AG08396 (cell line): ENCODE measurements at regions not wholly inside any gene's neighbourhood (a gene's known extent, or its start where the extent isn't known, plus 50 kb on each side); places are given as distances from the start of the nearest gene placed in this dataset.
"Not testable (repeated sequence)": the region's sequence is repeated elsewhere in the genome, so short reads cannot be mapped to it uniquely, and the experiment has no call there.

Source experiments
- DNase-seq: peaks from one replicate; pipeline ENCODE4 v3.0.0; 2012; ENCODE audit warnings: low spot score, mixed read lengths

- DNase-seq = no peak
Measured at GRCh38 chr12:45490232-45490881, 239.1 kb upstream of the ARID2 start.

DNA sequence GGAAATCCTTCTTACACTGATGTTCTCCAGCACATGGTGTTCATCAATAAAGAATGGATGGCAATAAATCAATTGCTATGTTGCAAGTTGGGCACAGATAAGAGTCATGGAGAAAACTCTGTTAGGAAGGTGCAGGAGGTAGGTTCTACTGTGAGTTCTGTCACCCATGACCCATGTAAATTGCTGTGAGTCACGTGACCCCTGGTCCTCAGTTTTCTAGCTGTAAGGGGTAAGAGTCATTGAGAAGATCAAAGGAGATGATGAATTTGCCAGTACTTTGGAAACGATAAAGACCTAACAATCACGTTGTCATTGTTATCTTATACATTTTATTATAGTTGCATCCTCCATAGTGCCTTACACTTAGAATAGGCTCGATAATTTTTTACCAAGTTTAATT is 235.2 kb upstream of the ARID2 start:
- no peak for DNase-seq

DNA sequence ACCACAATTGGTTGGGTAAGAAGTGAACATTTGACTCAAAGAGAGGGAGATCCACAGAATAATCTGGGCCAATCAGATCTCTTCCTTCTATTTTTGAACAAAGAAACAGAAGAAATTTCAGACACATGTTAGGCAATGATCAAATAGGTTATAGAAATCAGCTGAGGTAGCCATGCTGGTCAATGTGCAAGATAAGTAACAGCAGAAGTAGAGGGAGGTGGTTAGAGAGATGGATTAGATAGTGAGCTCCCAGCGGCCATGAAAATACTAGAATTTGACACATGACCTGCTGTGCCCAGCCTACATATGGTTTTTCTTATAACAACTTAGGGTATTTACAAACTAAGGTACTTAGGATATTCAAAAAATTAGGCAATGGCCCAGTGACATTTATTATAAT is 230.9 kb upstream of the ARID2 start:
- DNase-seq = no peak

DNA sequence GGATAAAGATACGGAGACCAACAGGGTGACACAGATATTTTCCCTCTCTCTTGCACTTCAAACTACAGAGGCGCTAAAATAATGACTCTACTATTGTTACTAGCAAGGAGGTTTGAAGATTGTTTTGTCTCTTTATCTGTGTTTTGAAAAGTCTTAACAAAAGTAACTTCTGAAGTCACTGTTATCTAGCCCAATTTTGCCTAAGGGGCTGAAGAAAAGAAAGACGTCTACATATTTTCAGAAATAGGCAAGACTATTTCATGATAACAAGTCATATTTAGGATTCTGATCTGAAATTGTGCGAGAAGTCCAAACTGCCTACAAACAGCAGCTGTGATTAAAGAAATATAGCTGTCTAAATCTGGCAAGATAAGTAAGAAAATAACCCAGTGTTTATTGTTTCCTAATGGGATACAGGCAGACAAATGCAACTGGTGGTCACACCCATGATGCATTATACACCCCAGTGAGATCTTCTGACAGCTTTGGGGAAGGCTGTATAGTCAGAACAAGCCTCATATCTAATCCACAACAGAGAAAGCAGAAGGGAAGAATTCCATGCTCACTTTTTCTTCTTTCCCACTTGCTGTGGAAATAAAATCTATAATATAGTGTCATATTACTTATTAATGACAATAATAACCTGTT is 226.9 kb upstream of the ARID2 start:
- no peak for DNase-seq

DNA sequence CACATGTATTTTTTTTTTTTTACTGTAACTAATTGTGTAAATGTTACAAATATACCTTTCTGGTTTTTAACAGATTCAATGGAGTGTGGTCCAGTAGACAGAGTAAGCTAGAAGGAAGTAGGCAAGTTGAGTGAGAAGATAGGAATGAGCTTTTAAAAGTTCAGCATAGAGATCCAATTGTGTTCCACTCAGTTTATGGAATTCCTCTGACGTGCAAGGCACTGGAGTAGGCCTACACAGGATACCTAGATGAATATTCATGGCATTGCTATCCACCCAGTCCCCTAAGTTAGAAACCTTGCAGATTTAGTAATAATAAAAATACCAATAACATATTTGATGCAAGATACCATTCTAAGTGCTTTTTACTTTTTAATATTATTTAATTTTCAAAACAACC is 225.6 kb upstream of the ARID2 start:
- DNase-seq = peak; percentile 5

DNA sequence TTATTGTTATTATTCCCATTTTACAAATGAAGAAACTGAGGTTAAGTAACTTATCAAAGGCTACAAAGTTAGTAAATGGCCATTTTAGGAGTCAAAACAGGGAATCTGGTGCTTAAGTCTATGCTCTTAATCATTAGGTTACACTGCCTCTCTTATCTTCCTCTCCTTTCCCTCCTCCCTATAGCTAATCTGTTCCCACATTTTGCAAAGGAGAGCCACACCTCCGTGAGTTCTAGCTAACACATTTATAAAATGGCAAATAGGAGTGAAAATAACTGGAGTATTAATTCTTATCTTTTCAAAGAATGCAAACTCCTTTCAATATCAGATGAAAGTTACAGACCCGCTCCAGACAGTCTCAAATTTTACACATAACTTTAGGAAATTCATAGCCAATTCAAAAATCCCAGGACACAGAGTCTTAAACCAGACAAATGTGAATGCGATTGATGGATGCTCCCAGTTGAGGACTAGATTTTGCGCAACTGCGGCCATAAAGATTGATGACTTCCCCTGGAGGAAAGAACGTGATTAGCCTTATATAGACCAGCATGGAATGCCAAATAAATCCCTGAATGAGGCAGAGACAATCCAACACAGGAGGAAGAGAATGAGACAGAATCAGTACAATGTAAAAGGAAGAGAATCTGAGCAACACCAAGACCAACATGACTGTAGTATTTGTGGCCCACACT is 225.0 kb upstream of the ARID2 start:
- DNase-seq = no peak

- no peak for DNase-seq
Measured at GRCh38 chr12:45509187-45509586, 220.3 kb upstream of the ARID2 start.

- DNase-seq = no peak
Measured at GRCh38 chr12:45509621-45510020, 219.9 kb upstream of the ARID2 start.

DNA sequence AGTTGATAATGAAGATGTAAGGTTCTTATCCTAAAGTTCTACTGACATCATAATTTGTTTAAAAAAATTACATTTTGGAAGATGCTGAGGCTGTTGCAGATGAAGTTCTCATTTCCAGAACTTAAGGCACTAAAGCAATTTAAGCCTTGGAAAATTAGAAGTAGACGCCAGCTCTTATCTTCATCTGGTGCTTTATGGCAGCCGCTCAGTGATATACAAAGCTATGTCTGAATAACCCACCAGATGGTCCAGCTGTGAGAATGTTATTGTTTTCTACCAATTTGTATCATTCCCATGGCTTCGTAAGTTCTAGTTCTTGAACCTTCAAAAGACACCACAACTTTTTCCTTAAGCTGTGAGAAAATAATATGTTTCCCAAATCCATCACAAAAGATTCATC is 212.1 kb upstream of the ARID2 start:
- DNase-seq = no peak

DNA sequence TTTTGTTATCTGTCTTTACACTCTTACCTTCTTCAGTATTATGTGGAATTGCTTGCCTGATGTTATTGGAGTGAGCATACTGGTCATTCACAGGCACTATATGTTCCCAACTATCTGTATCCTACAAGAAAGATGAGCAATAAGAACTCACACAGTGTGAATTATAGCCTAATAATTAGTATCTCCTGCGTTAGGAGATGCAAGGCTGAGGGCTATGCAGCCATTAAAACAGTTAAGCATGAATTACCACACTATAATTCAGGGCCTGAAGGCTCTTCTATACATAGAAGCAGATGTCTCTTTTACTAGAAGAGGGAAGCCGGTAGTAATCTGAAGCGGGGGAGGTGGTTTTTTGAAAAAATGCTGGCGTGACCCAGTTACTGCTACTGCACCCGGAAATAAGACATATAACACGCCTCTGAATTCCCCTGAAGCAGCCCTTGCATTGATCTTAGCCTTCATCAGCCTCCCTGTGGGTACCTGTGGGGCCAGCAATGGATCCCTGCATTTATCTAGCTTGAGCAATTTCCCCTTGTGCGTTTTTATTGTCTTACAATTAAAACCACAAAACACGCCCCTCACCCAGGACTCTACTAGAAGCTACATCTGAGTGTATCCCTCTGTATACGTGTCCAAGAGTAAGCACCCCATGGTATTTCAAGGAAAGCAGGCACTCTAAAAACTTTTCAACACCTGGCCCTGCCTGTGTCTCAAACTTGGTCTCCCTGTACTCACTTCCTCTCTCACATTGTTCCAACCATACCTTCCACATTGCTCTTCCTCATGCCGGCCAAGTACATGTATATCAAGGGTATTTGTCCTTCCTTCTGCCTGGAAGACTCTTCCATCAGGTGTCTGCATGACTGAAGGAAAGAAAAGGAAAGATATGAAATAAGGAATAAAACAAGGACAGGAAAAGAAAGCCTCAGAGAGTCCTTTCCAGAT is 210.9 kb upstream of the ARID2 start:
- no peak for DNase-seq

- no peak for DNase-seq
Measured at GRCh38 chr12:45522227-45522626, 207.3 kb upstream of the ARID2 start.

DNA sequence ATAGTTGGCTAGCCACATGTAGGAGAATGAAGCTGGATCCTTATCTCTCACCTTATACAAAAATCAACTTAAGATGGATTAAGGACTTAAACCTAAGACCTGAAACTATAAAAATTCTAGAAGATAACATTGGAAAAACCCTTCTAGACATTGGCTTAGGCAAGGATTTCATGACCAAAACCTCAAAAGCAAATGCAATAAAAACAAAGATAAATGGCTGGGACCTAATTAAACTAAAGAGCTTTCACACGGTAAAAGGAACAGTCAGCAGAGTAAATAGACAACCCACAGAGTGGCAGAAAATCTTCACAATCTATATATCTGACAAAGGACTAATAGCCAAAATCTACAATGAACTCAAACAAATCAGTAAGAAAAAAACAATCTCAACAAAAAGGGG is 202.7 kb upstream of the ARID2 start:
- DNase-seq = not testable (repeated sequence)

GRCh38 chr12:45532113-45532512 is 197.4 kb upstream of the ARID2 start:
- DNase-seq = no peak

GRCh38 chr12:45535610-45536180 is 193.8 kb upstream of the ARID2 start:
- DNase-seq = no peak

- no peak for DNase-seq
Measured at GRCh38 chr12:45536284-45536683, 193.2 kb upstream of the ARID2 start.

GRCh38 chr12:45540661-45541341 is 188.7 kb upstream of the ARID2 start:
- DNase-seq = no peak

DNA sequence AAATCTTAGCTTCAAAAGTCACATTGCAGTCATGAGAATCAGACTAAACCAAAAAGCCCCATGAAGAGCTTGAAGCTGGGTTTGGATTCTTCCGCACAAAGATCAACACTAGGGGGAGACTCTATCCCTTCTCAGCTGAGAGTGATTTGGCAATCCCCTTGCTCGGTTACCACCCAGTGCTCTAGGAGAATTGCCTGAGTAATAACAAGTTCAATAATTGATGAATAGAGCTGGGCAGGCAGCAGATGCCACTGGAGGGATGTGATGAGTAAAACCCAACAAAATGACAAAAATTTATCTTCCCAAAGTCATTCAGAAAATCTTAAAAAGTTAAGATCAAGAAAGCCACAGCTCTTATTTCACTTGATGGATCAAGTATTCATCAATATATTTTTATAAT is 185.6 kb upstream of the ARID2 start:
- peak; percentile 81 for DNase-seq

- DNase-seq = no peak
Measured at GRCh38 chr12:45546545-45546944, 183.0 kb upstream of the ARID2 start.

DNA sequence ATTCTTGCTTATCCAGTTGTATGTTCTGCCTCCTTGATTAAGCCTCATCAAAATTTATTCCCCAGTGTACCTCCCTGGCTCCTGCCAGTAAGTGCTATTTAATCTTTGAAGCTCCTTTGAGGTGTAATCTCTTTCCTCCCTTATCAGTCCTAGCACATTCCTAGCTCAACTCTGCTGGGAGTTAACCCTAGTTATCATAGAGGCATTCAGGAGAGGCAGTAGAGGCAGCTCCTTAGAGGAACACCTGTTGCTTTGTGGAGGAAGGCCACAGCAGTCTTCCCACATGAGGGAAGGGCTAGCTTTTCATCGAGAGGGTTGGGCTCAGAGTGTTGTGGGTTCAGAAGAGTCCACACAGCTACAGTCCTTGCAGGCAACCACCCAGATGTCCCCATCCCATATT is 182.4 kb upstream of the ARID2 start:
- no peak for DNase-seq

- no peak for DNase-seq
Measured at GRCh38 chr12:45547822-45548221, 181.7 kb upstream of the ARID2 start.

DNA sequence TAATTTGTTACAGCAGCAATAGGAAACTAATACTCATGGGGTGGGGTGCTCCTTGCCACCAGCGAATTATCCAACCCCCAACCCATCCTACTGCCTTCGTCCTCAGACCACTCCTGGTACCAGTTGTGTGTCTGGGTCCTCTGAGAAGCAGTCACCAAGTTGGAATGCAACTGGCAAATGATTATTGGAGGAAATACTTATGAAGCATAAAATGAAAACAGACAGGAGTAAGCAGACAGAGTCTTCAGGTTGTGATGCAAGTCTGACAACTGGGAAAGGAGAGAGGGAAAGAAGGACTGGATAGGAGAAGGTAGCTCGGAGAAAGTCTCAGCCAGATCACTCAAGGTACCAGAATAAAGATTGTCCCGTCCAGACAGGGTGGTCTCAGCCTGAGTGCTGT is 181.1 kb upstream of the ARID2 start:
- DNase-seq = no peak
